ENCODE measurements at regions not wholly inside any gene's neighbourhood (a gene's known extent, or its start where the extent isn't known, plus 50 kb on each side); places are given as distances from the start of the nearest gene placed in this dataset.

DNA sequence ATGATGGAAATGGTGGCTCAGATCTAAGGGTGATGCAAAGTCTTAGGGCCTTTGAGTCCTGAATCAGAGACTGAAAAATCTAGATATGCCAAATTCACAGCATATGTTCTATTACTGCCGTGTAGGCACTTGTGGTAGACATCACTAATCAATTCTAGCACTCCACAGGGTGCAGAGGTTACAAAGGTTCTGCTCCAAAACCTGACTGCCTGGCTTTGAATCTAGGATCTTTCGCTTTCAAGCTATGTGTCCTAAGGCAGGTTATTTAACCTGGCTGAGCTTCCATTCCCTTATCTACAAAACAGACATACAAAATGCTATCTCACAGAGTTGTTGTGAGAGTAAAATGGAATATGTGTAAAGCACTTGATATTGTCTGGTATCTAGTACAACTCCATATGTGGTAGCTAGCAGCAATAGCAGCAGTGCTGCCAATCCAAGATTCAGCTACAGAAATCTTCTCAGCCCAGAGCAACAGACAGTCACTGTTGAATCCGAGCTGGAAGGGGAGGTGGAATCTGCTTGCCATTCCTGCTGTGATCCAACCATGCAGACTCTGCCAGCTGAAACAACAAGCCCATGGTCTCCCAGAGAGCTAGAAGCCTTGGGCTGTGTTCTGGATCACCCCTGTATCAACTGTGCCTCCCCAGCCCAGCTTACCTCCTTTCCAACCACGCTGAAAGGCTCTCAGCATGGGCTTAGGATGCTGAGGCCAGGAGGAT, 206.9 kb downstream of the TFAP2C start:
- H3K4me3 ChIP-seq (ENCODE audit: low read length), result no peak overlapping the region
- no peaks in the 10 kb centered on the region for H3K27me3 ChIP-seq (ENCODE audit: control insufficient read depth, low read length)
- H3K4me2 ChIP-seq (ENCODE audit: low read length), result no peak overlapping the region
- H3K9me3 ChIP-seq (ENCODE audit: control insufficient read depth, insufficient read depth, low read length), result no peaks in the 10 kb centered on the region
- no peak overlapping the region for H3K27ac ChIP-seq (ENCODE audit: low read depth, low read length)
- no peaks in the 10 kb centered on the region for H3K36me3 ChIP-seq (ENCODE audit: control insufficient read depth, low read length)
- TF ChIP-seq EZH2phosphoT487 (IDR thresholded peaks at IDR 0.05; ENCODE audit: borderline replicate concordance, low read length), result no peak
- no peaks in the 10 kb centered on the region for H3K79me2 ChIP-seq (ENCODE audit: control insufficient read depth, low read length)
- H3F3A ChIP-seq (ENCODE audit: control insufficient read depth, insufficient read depth), result no peaks in the 10 kb centered on the region
- no peaks in the 10 kb centered on the region for H3K4me1 ChIP-seq (ENCODE audit: control insufficient read depth, low read length)
- H4K20me1 ChIP-seq (ENCODE audit: control insufficient read depth, insufficient read depth, low read depth, low read length), result no peaks in the 10 kb centered on the region
- H3K9me2 ChIP-seq (replicated peaks; ENCODE audit: control insufficient read depth, low read length), result no peaks in the 10 kb centered on the region

GRCh38 chr20:56839222-56839621, 210.1 kb downstream of the TFAP2C start:
- no peaks in the 10 kb centered on the region for H3K27me3 ChIP-seq (ENCODE audit: control insufficient read depth, low read length)
- no peaks in the 10 kb centered on the region for H3F3A ChIP-seq (ENCODE audit: control insufficient read depth, insufficient read depth)
- no peaks in the 10 kb centered on the region; the same call in 1 of the 2 replicates for H3K9me3 ChIP-seq (ENCODE audit: control insufficient read depth, insufficient read depth, low read length)
- H3K4me3 ChIP-seq (ENCODE audit: low read length), result no peak overlapping the region
- no peak for TF ChIP-seq EZH2phosphoT487 (IDR thresholded peaks at IDR 0.05; ENCODE audit: borderline replicate concordance, low read length)
- H3K4me1 ChIP-seq (ENCODE audit: control insufficient read depth, low read length), result no peaks in the 10 kb centered on the region
- no peaks in the 10 kb centered on the region for H3K9me2 ChIP-seq (replicated peaks; ENCODE audit: control insufficient read depth, low read length)
- H3K79me2 ChIP-seq (ENCODE audit: control insufficient read depth, low read length), result no peaks in the 10 kb centered on the region
- no peak overlapping the region for H3K27ac ChIP-seq (ENCODE audit: low read depth, low read length)
- no peaks in the 10 kb centered on the region for H4K20me1 ChIP-seq (ENCODE audit: control insufficient read depth, insufficient read depth, low read depth, low read length)
- H3K36me3 ChIP-seq (ENCODE audit: control insufficient read depth, low read length), result no peaks in the 10 kb centered on the region
- no peak overlapping the region for H3K4me2 ChIP-seq (ENCODE audit: low read length)

DNA sequence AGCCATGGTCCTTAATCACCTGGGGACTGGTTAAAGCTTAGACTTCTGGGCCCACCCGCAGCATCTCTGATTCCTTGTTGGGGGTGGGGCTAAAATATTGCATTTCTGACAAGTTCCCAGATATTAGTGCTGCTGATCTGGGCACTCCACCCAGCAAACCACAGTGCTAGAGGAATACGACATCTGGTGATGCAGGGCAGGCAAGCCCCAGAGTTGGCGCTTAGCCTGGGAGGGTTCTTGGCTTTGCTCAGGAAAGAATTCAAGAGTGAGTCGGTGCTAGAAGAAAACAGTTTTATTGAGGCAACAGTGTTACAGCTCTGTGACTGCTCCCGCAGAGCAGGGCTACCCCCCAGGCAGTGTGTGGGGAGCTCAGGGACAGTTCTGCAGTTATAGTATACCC, 210.7 kb downstream of the TFAP2C start:
- TF ChIP-seq, protein P1, sequence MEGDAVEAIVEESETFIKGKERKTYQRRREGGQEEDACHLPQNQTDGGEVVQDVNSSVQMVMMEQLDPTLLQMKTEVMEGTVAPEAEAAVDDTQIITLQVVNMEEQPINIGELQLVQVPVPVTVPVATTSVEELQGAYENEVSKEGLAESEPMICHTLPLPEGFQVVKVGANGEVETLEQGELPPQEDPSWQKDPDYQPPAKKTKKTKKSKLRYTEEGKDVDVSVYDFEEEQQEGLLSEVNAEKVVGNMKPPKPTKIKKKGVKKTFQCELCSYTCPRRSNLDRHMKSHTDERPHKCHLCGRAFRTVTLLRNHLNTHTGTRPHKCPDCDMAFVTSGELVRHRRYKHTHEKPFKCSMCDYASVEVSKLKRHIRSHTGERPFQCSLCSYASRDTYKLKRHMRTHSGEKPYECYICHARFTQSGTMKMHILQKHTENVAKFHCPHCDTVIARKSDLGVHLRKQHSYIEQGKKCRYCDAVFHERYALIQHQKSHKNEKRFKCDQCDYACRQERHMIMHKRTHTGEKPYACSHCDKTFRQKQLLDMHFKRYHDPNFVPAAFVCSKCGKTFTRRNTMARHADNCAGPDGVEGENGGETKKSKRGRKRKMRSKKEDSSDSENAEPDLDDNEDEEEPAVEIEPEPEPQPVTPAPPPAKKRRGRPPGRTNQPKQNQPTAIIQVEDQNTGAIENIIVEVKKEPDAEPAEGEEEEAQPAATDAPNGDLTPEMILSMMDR (IDR thresholded peaks at IDR 0.05; ENCODE audit: low read depth, low read length, poor library complexity, severe bottlenecking), result no peak
- no peak for TF ChIP-seq EZH2phosphoT487 (IDR thresholded peaks at IDR 0.05; ENCODE audit: borderline replicate concordance, low read length)
- H3K36me3 ChIP-seq (ENCODE audit: control insufficient read depth, low read length), result no peaks in the 10 kb centered on the region
- no peaks in the 10 kb centered on the region; the same call in 1 of the 2 replicates for H3K9me3 ChIP-seq (ENCODE audit: control insufficient read depth, insufficient read depth, low read length)
- H3F3A ChIP-seq (ENCODE audit: control insufficient read depth, insufficient read depth), result no peaks in the 10 kb centered on the region
- H3K4me2 ChIP-seq (ENCODE audit: low read length), result no peak overlapping the region
- H3K4me1 ChIP-seq (ENCODE audit: control insufficient read depth, low read length), result no peaks in the 10 kb centered on the region
- no peaks in the 10 kb centered on the region for H3K79me2 ChIP-seq (ENCODE audit: control insufficient read depth, low read length)
- H4K20me1 ChIP-seq (ENCODE audit: control insufficient read depth, insufficient read depth, low read depth, low read length), result no peaks in the 10 kb centered on the region
- no peaks in the 10 kb centered on the region for H3K9me2 ChIP-seq (replicated peaks; ENCODE audit: control insufficient read depth, low read length)
- no peaks in the 10 kb centered on the region for H3K27me3 ChIP-seq (ENCODE audit: control insufficient read depth, low read length)
- no peak overlapping the region for H3K27ac ChIP-seq (ENCODE audit: low read depth, low read length)
- no peak overlapping the region for H3K4me3 ChIP-seq (ENCODE audit: low read length)

GRCh38 chr20:56840716-56841261, 211.7 kb downstream of the TFAP2C start:
- Histone ChIP-seq H3K4me2 (ENCODE audit: low read length) (no peak overlapping the region), H4K20me1 (ENCODE audit: control insufficient read depth, insufficient read depth, low read depth, low read length) (no peaks in the 10 kb centered on the region), H3F3A (ENCODE audit: control insufficient read depth, insufficient read depth) (no peaks in the 10 kb centered on the region), H3K79me2 (ENCODE audit: control insufficient read depth, low read length) (no peaks in the 10 kb centered on the region), H3K9me2 (replicated peaks; ENCODE audit: control insufficient read depth, low read length) (no peaks in the 10 kb centered on the region), H3K27me3 (ENCODE audit: control insufficient read depth, low read length) (no peaks in the 10 kb centered on the region), H3K4me1 (ENCODE audit: control insufficient read depth, low read length) (no peaks in the 10 kb centered on the region), H3K9me3 (ENCODE audit: control insufficient read depth, insufficient read depth, low read length) (no peaks in the 10 kb centered on the region; the same call in 1 of the 2 replicates), H3K4me3 (ENCODE audit: low read length) (no peak overlapping the region), H3K27ac (ENCODE audit: low read depth, low read length) (no peak overlapping the region), H3K36me3 (ENCODE audit: control insufficient read depth, low read length) (no peaks in the 10 kb centered on the region)
- TF ChIP-seq EZH2phosphoT487 (IDR thresholded peaks at IDR 0.05; ENCODE audit: borderline replicate concordance, low read length), result no peak
- TF ChIP-seq, protein P1 (IDR thresholded peaks at IDR 0.05; ENCODE audit: low read depth, low read length, poor library complexity, severe bottlenecking), result no peak
